RWPE2 (cell line): ENCODE measurements at regions not wholly inside any gene's neighbourhood (a gene's known extent, or its start where the extent isn't known, plus 50 kb on each side); places are given as distances from the start of the nearest gene placed in this dataset.

Source experiments
- ATAC-seq: fragments of 200-7000 bp; cut with Tn5 transposase; 3 replicates; pipeline ENCODE4 v1.9.1; 2021; ENCODE audit warnings: low read depth
- DNase-seq: peaks from one replicate; pipeline ENCODE4 v3.0.0-alpha.2; 2020; ENCODE audit warnings: low spot score
- H3K27ac ChIP-seq: fragments of 450-650 bp; 2 replicates; pipeline ENCODE4 v1.5.1; 2017; ENCODE audit warnings: mild to moderate bottlenecking; ENCODE audit not compliant: poor library complexity, severe bottlenecking
- H3K27me3 ChIP-seq: fragments of 250-450 bp; sonication (Bioruptor Pico); 2 replicates; pipeline ENCODE4 v1.5.1; 2021; ENCODE audit warnings: mild to moderate bottlenecking, moderate library complexity; ENCODE audit not compliant: insufficient read depth, poor library complexity, severe bottlenecking
- H3K36me3 ChIP-seq: fragments of 250-450 bp; sonication (Bioruptor Pico); 2 replicates; pipeline ENCODE4 v1.5.1; 2020; ENCODE audit warnings: low read depth, mild to moderate bottlenecking, moderate library complexity
- H3K4me1 ChIP-seq: fragments of 250-450 bp; sonication (Bioruptor Pico); 2 replicates; pipeline ENCODE4 v1.5.1; 2021; ENCODE audit warnings: mild to moderate bottlenecking, moderate library complexity; ENCODE audit not compliant: insufficient read depth, poor library complexity, severe bottlenecking
- H3K4me3 ChIP-seq: fragments of 250-450 bp; sonication (Bioruptor Pico); 2 replicates; pipeline ENCODE4 v1.5.1; 2021; ENCODE audit warnings: mild to moderate bottlenecking, moderate library complexity; ENCODE audit not compliant: severe bottlenecking
- H3K9me3 ChIP-seq: fragments of 250-450 bp; sonication (Bioruptor Pico); 2 replicates; pipeline ENCODE4 v1.5.1; 2021; ENCODE audit warnings: mild to moderate bottlenecking, moderate library complexity; ENCODE audit not compliant: severe bottlenecking
- TF ChIP-seq, protein P1 (sequence below): fragments of 450-650 bp; IDR thresholded peaks from one replicate; pipeline ENCODE4 v1.5.1; 2017; ENCODE audit warnings: mild to moderate bottlenecking, moderate library complexity; ENCODE audit not compliant: poor library complexity, severe bottlenecking

DNA sequence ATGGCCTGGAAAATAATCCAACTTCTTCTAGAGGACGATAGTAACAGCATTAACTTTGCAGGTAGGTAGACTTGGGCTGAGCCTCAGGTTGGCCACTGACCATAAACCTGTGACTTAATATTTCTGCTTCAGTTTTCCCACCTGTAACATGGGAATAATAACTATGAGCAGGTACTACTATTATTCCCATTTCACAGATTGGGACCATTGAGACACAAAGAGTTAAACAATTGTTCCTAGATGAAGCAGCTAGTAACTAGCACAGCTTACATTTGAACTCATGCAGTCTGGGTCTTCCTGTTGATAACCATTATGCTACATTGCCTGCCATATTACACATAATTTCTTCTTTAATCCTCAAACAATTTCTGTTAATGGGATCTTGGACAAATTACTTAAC lies 217.7 kb downstream of the NUAK1 start:
- H3K27me3 ChIP-seq, result no peaks in the 10 kb centered on the region
- TF ChIP-seq, protein P1, sequence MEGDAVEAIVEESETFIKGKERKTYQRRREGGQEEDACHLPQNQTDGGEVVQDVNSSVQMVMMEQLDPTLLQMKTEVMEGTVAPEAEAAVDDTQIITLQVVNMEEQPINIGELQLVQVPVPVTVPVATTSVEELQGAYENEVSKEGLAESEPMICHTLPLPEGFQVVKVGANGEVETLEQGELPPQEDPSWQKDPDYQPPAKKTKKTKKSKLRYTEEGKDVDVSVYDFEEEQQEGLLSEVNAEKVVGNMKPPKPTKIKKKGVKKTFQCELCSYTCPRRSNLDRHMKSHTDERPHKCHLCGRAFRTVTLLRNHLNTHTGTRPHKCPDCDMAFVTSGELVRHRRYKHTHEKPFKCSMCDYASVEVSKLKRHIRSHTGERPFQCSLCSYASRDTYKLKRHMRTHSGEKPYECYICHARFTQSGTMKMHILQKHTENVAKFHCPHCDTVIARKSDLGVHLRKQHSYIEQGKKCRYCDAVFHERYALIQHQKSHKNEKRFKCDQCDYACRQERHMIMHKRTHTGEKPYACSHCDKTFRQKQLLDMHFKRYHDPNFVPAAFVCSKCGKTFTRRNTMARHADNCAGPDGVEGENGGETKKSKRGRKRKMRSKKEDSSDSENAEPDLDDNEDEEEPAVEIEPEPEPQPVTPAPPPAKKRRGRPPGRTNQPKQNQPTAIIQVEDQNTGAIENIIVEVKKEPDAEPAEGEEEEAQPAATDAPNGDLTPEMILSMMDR, result no peak
- ATAC-seq (no peak), DNase-seq (no peak)
- no peak overlapping the region for H3K27ac ChIP-seq
- H3K4me3 ChIP-seq, result no peak overlapping the region
- peaks cover 19% of the 10 kb centered on the region for H3K4me1 ChIP-seq
- no peaks in the 10 kb centered on the region for H3K9me3 ChIP-seq
- H3K36me3 ChIP-seq, result no peaks in the 10 kb centered on the region

DNA sequence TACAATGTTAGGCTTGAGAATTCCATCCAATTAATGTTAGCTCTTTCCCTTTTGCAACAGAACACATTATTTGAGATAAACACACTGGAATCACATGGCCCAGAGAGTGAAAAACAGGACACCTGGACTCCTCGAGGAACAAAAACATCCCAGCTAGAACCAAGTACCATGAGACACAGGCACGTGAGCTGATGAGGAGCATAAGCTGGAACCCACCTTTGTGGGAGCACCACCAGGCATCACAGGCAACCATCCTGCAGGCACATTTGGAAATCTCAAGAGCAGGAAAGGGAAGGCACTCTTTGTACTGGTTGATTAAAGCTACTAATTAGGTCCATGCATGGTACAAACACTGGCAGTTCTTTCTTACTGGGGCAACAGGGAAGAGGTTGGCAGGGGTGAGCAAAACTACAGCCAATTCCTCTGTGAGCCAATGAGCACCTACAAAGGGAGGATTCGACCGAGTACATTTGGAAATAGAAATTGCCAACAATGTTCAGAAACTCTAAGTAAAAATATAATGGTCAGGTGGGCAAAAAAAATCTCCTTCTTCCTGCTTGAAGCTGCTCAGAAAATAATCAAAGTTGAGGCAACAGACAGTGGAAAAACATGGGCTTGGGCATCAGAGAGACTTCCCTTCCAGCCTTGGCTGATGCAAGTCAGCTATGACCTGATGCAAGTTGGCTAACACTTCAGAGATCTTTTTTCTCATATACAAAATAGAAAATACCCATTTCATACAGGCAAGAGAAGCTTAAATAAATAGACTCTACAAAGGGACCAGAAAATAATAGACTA lies 216.7 kb downstream of the NUAK1 start:
- Histone ChIP-seq H3K9me3 (no peaks in the 10 kb centered on the region), H3K36me3 (no peaks in the 10 kb centered on the region), H3K4me1 (peaks cover 19% of the 10 kb centered on the region), H3K27me3 (no peaks in the 10 kb centered on the region), H3K27ac (no peak overlapping the region), H3K4me3 (no peak overlapping the region)
- DNase-seq, result no peak
- TF ChIP-seq, protein P1, result no peak
- 0 out of 3 replicates have a peak, but pooled peaks have one; percentile 21 for ATAC-seq

DNA sequence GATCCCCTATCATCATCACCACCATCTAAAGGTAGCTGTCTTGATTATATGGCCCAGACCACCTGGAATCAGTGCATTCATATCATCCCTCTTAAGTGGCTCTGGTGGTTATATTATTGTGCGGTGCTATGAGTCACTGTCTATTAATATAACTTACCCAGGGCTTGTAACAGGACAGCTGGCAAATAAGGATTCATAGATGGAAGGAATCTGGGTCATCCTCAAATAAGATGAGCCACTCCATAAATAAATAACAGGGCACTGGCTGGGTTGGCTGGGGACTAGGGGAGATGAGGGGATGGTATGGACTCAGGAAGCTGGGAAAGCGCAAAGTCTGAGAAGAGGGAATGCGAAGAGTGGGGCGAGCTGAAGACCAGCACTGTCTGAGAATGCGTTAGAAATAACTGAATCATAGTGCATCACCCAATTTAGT lies 216.1 kb downstream of the NUAK1 start:
- peaks cover 19% of the 10 kb centered on the region for H3K4me1 ChIP-seq
- H3K36me3 ChIP-seq, result no peaks in the 10 kb centered on the region
- no peak overlapping the region for H3K27ac ChIP-seq
- H3K4me3 ChIP-seq, result no peak overlapping the region
- DNase-seq (no peak), ATAC-seq (peak; percentile 84)
- TF ChIP-seq, protein P1, result no peak
- no peaks in the 10 kb centered on the region for H3K27me3 ChIP-seq
- no peaks in the 10 kb centered on the region for H3K9me3 ChIP-seq

DNA sequence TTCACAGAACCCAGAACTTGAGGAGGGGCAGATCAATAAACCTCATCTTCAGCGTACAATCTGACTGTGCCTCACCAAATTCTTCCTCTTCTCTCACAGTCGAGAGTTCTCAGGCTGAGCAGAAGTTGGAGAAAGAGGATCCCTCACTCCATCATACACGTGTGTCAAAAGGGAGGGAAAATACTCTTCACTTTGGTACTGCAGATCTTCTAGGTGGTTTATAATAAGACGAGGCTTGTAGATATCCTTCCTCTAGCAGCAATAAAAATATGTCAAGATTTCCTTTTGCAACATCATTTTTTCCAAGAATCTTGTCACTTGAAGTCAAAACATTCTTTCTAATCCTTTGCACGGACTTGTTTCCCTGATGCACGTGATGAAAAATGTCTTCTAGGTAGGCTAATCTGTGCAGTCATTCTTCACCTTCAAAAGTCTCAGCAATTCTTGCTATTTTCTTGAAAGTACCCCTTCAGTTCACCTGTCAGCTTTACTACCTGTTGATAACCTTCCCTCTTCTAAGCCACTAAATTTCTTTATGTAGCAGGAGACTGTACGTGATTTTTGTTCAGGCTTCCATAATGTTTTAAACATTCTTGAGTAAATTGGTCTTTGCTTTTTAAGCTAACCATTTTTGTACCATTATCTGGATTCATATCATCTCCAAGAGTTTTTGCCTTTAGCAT lies 214.1 kb downstream of the NUAK1 start:
- Histone ChIP-seq H3K4me3 (no peak overlapping the region), H3K36me3 (no peaks in the 10 kb centered on the region), H3K4me1 (peaks cover 30% of the 10 kb centered on the region), H3K27ac (no peak overlapping the region), H3K9me3 (no peaks in the 10 kb centered on the region), H3K27me3 (no peaks in the 10 kb centered on the region)
- DNase-seq (no peak), ATAC-seq (no peak)
- TF ChIP-seq, protein P1, result no peak
